C4-2B (cell line): ENCODE measurements at regions not wholly inside any gene's neighbourhood (a gene's known extent, or its start where the extent isn't known, plus 50 kb on each side); places are given as distances from the start of the nearest gene placed in this dataset.
A peak's percentile ranks its signal among the peaks of the same experiment; 100 is the strongest.
"Not testable (repeated sequence)": the region's sequence is repeated elsewhere in the genome, so short reads cannot be mapped to it uniquely, and the experiment has no call there.

ENCODE experiments used
- H3K27ac ChIP-seq: fragments of 450-650 bp; 2 replicates; pipeline ENCODE4 v1.5.1; 2017
- CTCF ChIP-seq: fragments of 450-650 bp; conservative IDR thresholded peaks from 2 replicates; pipeline ENCODE4 v1.5.1; 2017; ENCODE audit warnings: mild to moderate bottlenecking
- ZFX ChIP-seq: fragments of 450-650 bp; IDR thresholded peaks from 2 replicates; pipeline ENCODE4 v1.6.1; 2017

GRCh38 chr20:22966787-22967464 is 68.2 kb upstream of the SSTR4 start:
- no peak for TF ChIP-seq ZFX
- no peak for TF ChIP-seq CTCF
- H3K27ac ChIP-seq, result no peak overlapping the region

GRCh38 chr20:22967706-22968105 is 67.4 kb upstream of the SSTR4 start:
- not testable (repeated sequence) for H3K27ac ChIP-seq

GRCh38 chr20:22969031-22969430 is 66.1 kb upstream of the SSTR4 start:
- not testable (repeated sequence) for H3K27ac ChIP-seq

DNA sequence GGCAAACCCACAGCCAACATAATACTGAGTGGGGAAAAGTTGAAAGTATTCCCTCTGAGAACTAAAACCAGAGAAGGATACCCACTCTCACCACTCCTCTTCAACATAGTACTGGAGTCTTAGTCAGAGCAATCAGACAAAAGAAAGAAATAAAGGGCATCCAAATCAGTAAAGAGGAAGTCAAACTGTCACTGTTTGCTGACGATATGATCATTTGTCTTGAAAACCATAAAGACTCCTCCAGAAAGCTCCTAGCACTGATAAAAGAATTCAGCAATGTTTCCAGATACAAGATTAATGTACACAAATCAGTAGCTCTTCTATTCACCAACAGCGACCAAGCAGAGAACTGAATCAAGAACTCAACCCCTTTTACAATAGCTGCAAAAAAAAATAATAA is 64.0 kb upstream of the SSTR4 start:
- H3K27ac ChIP-seq, result not testable (repeated sequence)

DNA sequence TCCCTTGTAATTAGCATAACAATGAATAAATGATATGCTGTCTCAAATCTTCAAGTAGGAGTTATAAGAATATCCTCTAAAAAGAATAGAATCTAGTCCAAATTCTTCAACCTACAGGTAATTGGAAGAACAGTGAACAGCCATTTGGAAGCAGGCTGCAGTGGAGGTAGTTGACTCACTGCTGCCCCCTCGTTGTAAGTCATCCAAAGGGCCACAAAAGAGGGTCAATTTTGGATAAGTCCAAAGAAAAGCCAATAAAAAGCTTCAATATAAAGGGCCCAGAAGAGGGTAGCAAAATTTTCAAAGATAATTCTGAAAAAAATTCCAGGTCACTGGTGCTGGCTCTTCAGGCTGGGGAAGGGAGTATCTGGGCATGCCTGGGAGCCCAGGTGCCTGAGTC is 60.8 kb upstream of the SSTR4 start:
- H3K27ac ChIP-seq, result no peak overlapping the region

GRCh38 chr20:22977047-22977785 is 57.9 kb upstream of the SSTR4 start:
- TF ChIP-seq CTCF (no peak), ZFX (no peak)
- H3K27ac ChIP-seq, result no peak overlapping the region

More for the DNA sequence above, 60.8 kb upstream of the SSTR4 start:
- TF ChIP-seq CTCF, result peak; percentile 60
- no peak for TF ChIP-seq ZFX

DNA sequence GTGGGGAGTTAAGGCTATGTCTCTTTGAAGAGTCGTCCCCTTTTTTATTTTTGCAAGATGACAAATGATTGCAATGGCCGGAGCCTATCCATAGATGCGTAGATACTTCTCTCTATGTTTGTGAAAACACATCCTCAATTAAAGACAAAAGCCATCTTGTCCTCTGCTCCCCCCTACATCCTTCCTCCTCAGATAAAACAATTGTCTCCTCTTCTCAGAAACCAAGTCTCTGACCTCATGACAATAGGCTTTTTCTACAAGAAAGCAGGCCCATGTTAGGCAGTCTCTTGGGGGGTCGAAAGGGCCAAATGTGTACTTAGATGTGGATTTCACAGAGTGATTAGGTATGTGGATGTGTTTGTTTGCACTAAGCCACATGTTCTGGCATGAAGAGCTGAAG is 51.1 kb upstream of the SSTR4 start:
- TF ChIP-seq ZFX, result no peak
- no peak for TF ChIP-seq CTCF
- H3K27ac ChIP-seq, result no peak overlapping the region

DNA sequence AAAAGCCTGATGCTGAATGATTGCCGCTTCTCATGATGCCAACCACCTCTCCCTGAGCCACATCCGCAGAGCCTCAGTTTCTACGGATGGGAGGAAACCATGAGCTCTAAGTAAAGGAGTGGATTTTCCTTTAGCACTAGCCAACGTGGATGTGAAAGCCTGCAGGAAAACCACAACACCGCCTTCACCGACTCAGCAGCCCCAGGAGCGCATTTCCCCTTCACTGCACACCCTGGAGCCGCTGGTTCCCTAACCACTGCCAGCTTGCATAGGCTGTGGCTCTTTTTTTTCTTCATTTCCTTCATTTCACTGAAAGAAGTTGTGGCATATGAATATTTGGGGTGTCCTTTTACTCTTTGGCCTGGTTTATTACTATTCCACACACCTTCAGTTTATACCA is 50.5 kb upstream of the SSTR4 start:
- no peak overlapping the region for H3K27ac ChIP-seq
- TF ChIP-seq CTCF (no peak), ZFX (no peak)

GRCh38 chr20:22985239-22985778 is 49.8 kb upstream of the SSTR4 start:
- TF ChIP-seq ZFX (no peak), CTCF (no peak)

More at GRCh38 chr20:22985239-22985778, 49.8 kb upstream of the SSTR4 start:
- no peak overlapping the region for H3K27ac ChIP-seq
